HCT116 (cell line): ENCODE measurements at regions not wholly inside any gene's neighbourhood (a gene's known extent, or its start where the extent isn't known, plus 50 kb on each side); places are given as distances from the start of the nearest gene placed in this dataset.

ENCODE experiments used
- EGR1 ChIP-seq: IDR thresholded peaks from 2 replicates; pipeline ENCODE4 v1.6.1; 2012; ENCODE audit warnings: low read depth
- JUND ChIP-seq: IDR thresholded peaks from 2 replicates; pipeline ENCODE4 v1.6.1; 2012
- SP1 ChIP-seq: IDR thresholded peaks from 2 replicates; pipeline ENCODE4 v1.6.1; 2012; ENCODE audit warnings: low read depth
- TF ChIP-seq, protein P1 (sequence below), 3 experiments: fragments of 200-600 bp in 1 of 3; sonication (generic) in 1 of 3; IDR thresholded peaks in 2 of 3; conservative IDR thresholded peaks in 1 of 3; 2 replicates each; pipeline ENCODE4 v1.5.1; 2012 to 2017; ENCODE audit warnings: low read depth in 2 of 3, low read length in 2 of 3, antibody characterized with exemption in 1 of 3, borderline replicate concordance in 1 of 3, control low read depth in 1 of 3, mild to moderate bottlenecking in 1 of 3, mixed read lengths in 1 of 3, mixed run types in 1 of 3, moderate library complexity in 1 of 3; ENCODE audit not compliant: insufficient read depth in 1 of 3

DNA sequence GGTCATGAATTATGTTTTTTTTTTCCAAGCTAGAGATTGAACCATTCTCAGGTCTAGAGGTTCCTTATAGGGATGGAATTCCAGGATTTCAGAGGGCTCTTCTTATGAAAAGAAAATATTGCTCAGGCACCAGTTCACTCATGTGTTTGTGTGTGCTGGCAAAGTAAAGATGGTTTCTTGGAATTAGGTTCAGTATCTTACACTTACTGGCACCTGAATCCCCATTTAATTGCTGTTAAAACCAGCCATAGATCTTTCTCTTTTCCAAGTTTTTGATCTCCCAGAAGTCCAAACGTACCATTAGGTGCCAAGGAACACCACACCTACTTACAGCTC, 508.4 kb downstream of the CDH26 start:
- TF ChIP-seq, protein P1, sequence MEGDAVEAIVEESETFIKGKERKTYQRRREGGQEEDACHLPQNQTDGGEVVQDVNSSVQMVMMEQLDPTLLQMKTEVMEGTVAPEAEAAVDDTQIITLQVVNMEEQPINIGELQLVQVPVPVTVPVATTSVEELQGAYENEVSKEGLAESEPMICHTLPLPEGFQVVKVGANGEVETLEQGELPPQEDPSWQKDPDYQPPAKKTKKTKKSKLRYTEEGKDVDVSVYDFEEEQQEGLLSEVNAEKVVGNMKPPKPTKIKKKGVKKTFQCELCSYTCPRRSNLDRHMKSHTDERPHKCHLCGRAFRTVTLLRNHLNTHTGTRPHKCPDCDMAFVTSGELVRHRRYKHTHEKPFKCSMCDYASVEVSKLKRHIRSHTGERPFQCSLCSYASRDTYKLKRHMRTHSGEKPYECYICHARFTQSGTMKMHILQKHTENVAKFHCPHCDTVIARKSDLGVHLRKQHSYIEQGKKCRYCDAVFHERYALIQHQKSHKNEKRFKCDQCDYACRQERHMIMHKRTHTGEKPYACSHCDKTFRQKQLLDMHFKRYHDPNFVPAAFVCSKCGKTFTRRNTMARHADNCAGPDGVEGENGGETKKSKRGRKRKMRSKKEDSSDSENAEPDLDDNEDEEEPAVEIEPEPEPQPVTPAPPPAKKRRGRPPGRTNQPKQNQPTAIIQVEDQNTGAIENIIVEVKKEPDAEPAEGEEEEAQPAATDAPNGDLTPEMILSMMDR (IDR thresholded peaks at IDR 0.05 in 2 of 3, conservative IDR thresholded peaks at IDR 0.05 in 1 of 3; ENCODE audit: borderline replicate concordance in 1 of 3, insufficient read depth in 1 of 3, low read depth in 2 of 3, low read length in 2 of 3), result no peak
- TF ChIP-seq EGR1 (no peak), SP1 (no peak), JUND (no peak)
